Activated naive CD4-positive, alpha-beta T cell treated with anti-CD3 and anti-CD28 coated beads for 36 hours (primary cell): ENCODE measurements at regions not wholly inside any gene's neighbourhood (a gene's known extent, or its start where the extent isn't known, plus 50 kb on each side); places are given as distances from the start of the nearest gene placed in this dataset.
"Not testable (repeated sequence)": the region's sequence is repeated elsewhere in the genome, so short reads cannot be mapped to it uniquely, and the experiment has no call there.

ENCODE experiments used
- CTCF ChIA-PET: fragments of 350-600 bp; sonication (Branson Sonifier 250); formaldehyde crosslinking; loops from one replicate; lab custom pipeline; 2021; ENCODE audit warnings: antibody characterized with exemption; lab: Charles Lee
- DNase-seq: peaks from one replicate; pipeline ENCODE4 v3.0.0-alpha.2; 2020
- H3K27ac Mint-ChIP-seq: one replicate; pipeline ENCODE4 v1.8.0; 2021; ENCODE audit warnings: mild to moderate bottlenecking, mixed read lengths
- H3K27me3 Mint-ChIP-seq: one replicate; pipeline ENCODE4 v1.8.0; 2021; ENCODE audit warnings: low read depth, mixed read lengths
- H3K36me3 Mint-ChIP-seq: one replicate; pipeline ENCODE4 v1.8.0; 2021; ENCODE audit warnings: low read depth, mixed read lengths
- H3K4me1 Mint-ChIP-seq: one replicate; pipeline ENCODE4 v1.8.0; 2021; ENCODE audit warnings: low read depth, mixed read lengths
- H3K4me3 Mint-ChIP-seq: one replicate; pipeline ENCODE4 v1.8.0; 2021; ENCODE audit warnings: mild to moderate bottlenecking, moderate library complexity, mixed read lengths
- H3K9me3 Mint-ChIP-seq: one replicate; pipeline ENCODE4 v1.8.0; 2021; ENCODE audit warnings: mixed read lengths
- intact Hi-C: fragments of 100-400 bp; cut with micrococcal nuclease; formaldehyde crosslinking; loops from one replicate; pipeline ENCODE4 v1.15.1; 2023

GRCh38 chr7:135872861-135873260, 104.3 kb downstream of the MTPN start:
- H3K27ac Mint-ChIP-seq, H3K27me3 Mint-ChIP-seq, H3K4me3 Mint-ChIP-seq, H3K9me3 Mint-ChIP-seq, H3K36me3 Mint-ChIP-seq, H3K4me1 Mint-ChIP-seq, DNase-seq, CTCF ChIA-PET, intact Hi-C loops: not testable (repeated sequence)

DNA sequence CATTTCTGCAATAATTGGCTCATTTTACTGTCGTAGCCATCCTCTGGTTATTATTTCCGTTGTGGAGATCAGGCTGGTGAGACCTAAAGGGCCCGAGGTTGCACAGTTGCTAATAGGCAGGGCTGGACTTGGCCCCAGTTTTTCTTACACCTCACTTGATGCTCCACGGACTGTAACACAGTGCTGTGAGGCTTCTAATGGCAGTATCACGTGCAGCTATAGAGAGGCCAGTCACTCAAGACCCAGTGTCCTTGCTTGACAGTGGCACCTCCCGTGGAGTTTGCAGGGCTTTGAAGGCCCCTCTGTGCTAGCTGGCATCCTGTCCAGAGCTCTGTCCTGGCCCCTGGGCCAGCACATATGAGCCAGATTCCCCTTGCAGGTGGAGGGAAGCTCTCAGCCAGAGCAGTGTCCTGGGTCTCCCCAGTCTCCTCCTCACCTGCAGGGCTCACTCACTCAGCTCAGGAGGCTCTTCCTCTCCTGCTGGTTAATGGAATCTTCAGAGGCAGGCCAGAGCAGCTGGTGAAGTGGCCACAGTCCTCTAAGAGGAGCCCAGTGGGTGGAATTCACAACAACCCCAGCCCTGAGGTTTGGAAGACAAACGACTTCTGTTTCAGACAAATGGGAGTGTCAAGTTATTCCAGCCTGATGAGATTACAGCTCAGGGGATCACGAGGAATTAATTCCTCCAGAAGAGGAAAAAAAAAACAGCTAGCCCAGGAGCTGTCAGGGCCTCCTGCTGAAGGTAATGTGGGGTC, 114.2 kb upstream of the FAM180A start:
- no peak overlapping the region for H3K27ac Mint-ChIP-seq
- no peaks in the 10 kb centered on the region for H3K36me3 Mint-ChIP-seq
- CTCF ChIA-PET = interaction anchor here (0.8 kb wide), 1 partner anchor 149 kb away, joined by 3 read pairs; no protein-coding TSS in a partner anchor
- no peaks in the 10 kb centered on the region for H3K9me3 Mint-ChIP-seq
- intact Hi-C loops = no loop called here
- DNase-seq = no peak
- peaks cover 2% of the 10 kb centered on the region for H3K27me3 Mint-ChIP-seq
- no peaks in the 10 kb centered on the region for H3K4me1 Mint-ChIP-seq
- no peak overlapping the region for H3K4me3 Mint-ChIP-seq

- DNase-seq = no peak
- H3K36me3 Mint-ChIP-seq = no peaks in the 10 kb centered on the region
- CTCF ChIA-PET = no interaction called here
Measured at GRCh38 chr7:135859538-135859937, 110.9 kb upstream of the FAM180A start.

DNA sequence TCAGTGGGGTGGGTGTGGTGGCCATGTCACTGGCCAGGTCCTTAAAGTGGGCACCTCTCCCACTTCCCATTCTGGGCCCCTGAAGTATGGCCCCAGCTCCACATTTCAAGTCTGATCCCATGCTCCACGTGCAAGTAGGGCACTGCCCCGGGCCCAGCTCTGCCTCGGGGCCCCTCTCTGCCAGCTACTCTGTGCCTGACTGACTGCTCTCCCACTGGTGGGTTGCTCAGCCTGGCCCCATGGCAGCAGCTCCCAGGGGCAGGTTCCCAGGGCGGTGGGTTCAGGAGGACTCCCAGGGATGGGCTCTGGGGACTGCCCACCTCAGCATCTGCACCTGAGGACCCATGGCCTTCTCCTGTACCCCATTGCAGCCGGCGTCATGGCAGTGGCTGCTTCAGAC, 110.2 kb upstream of the FAM180A start:
- no peak overlapping the region for H3K4me3 Mint-ChIP-seq
- peaks cover 2% of the 10 kb centered on the region for H3K27me3 Mint-ChIP-seq
- no peaks in the 10 kb centered on the region for H3K4me1 Mint-ChIP-seq
- H3K27ac Mint-ChIP-seq = no peak overlapping the region
- intact Hi-C loops = no loop called here
- no peaks in the 10 kb centered on the region for H3K36me3 Mint-ChIP-seq
- CTCF ChIA-PET = no interaction called here
- H3K9me3 Mint-ChIP-seq = peaks cover 1% of the 10 kb centered on the region
- no peak for DNase-seq

More at GRCh38 chr7:135859538-135859937, 110.9 kb upstream of the FAM180A start:
- peaks cover 1% of the 10 kb centered on the region for H3K9me3 Mint-ChIP-seq
- no peak overlapping the region for H3K27ac Mint-ChIP-seq
- no peaks in the 10 kb centered on the region for H3K4me1 Mint-ChIP-seq
- intact Hi-C loops = no loop called here
- no peak overlapping the region for H3K4me3 Mint-ChIP-seq
- H3K27me3 Mint-ChIP-seq = peaks cover 2% of the 10 kb centered on the region

GRCh38 chr7:135858379-135858778, 109.8 kb upstream of the FAM180A start:
- H3K27me3 Mint-ChIP-seq = peaks cover 2% of the 10 kb centered on the region
- no peak overlapping the region for H3K27ac Mint-ChIP-seq
- no peaks in the 10 kb centered on the region for H3K36me3 Mint-ChIP-seq
- H3K4me1 Mint-ChIP-seq = no peaks in the 10 kb centered on the region
- no peak overlapping the region for H3K4me3 Mint-ChIP-seq
- H3K9me3 Mint-ChIP-seq = peaks cover 1% of the 10 kb centered on the region
- DNase-seq = no peak
- CTCF ChIA-PET = no interaction called here
- intact Hi-C loops = no loop called here

- Mint-ChIP-seq H3K4me3 (no peak overlapping the region), H3K4me1 (no peaks in the 10 kb centered on the region), H3K27me3 (peaks cover 2% of the 10 kb centered on the region), H3K9me3 (peaks cover 1% of the 10 kb centered on the region), H3K27ac (no peak overlapping the region), H3K36me3 (no peaks in the 10 kb centered on the region)
- no peak for DNase-seq
- CTCF ChIA-PET = interaction anchor here (1.2 kb wide), 1 partner anchor 56 kb away, joined by 3 read pairs; no protein-coding TSS in a partner anchor
- intact Hi-C loops = no loop called here
Measured at GRCh38 chr7:135857519-135858274, 109.1 kb upstream of the FAM180A start.

- Mint-ChIP-seq H3K9me3 (peaks cover 1% of the 10 kb centered on the region), H3K4me1 (no peaks in the 10 kb centered on the region), H3K27ac (no peak overlapping the region), H3K27me3 (peaks cover 2% of the 10 kb centered on the region), H3K36me3 (no peaks in the 10 kb centered on the region), H3K4me3 (no peak overlapping the region)
- no peak for DNase-seq
- intact Hi-C loops = no loop called here
- CTCF ChIA-PET = interaction anchor here (1.2 kb wide), 1 partner anchor 55 kb away, joined by 3 read pairs; no protein-coding TSS in a partner anchor
Measured at GRCh38 chr7:135856356-135857144, 107.9 kb upstream of the FAM180A start.

- intact Hi-C loops = no loop called here
- H3K4me3 Mint-ChIP-seq = no peak overlapping the region
- H3K36me3 Mint-ChIP-seq = no peaks in the 10 kb centered on the region
- no peak overlapping the region for H3K27ac Mint-ChIP-seq
- CTCF ChIA-PET = no interaction called here
- H3K4me1 Mint-ChIP-seq = no peaks in the 10 kb centered on the region
- DNase-seq = no peak
- peaks cover 1% of the 10 kb centered on the region for H3K9me3 Mint-ChIP-seq
- peaks cover 2% of the 10 kb centered on the region for H3K27me3 Mint-ChIP-seq
Measured at GRCh38 chr7:135855846-135856245, 107.2 kb upstream of the FAM180A start.

GRCh38 chr7:135853499-135853898, 104.9 kb upstream of the FAM180A start:
- H3K9me3 Mint-ChIP-seq = peaks cover 1% of the 10 kb centered on the region
- H3K4me3 Mint-ChIP-seq = no peak overlapping the region
- H3K27ac Mint-ChIP-seq = no peak overlapping the region
- no peaks in the 10 kb centered on the region for H3K27me3 Mint-ChIP-seq
- no peak for DNase-seq
- CTCF ChIA-PET = no interaction called here
- intact Hi-C loops = no loop called here
- H3K4me1 Mint-ChIP-seq = no peaks in the 10 kb centered on the region
- no peaks in the 10 kb centered on the region for H3K36me3 Mint-ChIP-seq

DNA sequence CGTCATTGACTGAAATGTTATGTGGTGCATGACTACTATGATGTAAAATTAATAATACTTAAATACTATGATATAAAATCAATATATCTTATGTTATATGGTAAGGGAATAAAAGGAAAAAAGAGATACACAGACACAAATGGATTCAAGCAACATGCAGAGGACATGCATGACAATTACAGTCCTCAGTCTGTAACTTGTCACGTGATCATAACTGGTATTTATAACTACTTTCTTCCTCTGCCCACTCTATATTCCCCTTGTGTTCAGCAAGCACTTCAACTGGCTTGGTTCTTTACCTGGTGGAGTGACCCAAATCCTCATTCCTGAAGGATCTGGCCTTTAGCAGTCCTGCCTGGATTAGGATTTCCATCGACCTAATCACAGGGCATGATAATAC, 104.4 kb upstream of the FAM180A start:
- CTCF ChIA-PET = no interaction called here
- H3K9me3 Mint-ChIP-seq = peaks cover 1% of the 10 kb centered on the region
- intact Hi-C loops = no loop called here
- no peak for DNase-seq
- H3K36me3 Mint-ChIP-seq = no peaks in the 10 kb centered on the region
- no peak overlapping the region for H3K27ac Mint-ChIP-seq
- no peaks in the 10 kb centered on the region for H3K4me1 Mint-ChIP-seq
- no peak overlapping the region for H3K4me3 Mint-ChIP-seq
- H3K27me3 Mint-ChIP-seq = no peaks in the 10 kb centered on the region

DNA sequence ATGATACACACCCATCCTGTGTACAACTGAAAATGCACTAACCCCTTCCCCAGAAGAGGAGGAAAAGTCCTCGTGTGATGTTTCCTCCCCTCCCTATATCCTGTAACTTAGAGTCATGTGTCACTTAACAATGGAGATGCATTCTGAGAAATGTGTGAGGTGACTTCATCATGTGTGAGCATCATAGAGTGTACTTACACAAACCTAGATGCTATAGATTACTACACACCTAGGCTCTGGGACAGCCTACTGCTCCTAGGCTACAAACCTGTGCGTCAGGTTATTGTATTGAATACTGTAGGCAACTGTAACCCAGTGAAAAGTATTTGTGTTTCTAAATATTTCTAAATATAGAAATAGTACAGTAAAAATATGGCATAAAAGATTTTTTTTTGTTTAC, 98.6 kb upstream of the FAM180A start:
- Mint-ChIP-seq H3K9me3 (no peaks in the 10 kb centered on the region), H3K4me3 (no peak overlapping the region), H3K27ac (no peak overlapping the region), H3K4me1 (no peaks in the 10 kb centered on the region), H3K27me3 (no peaks in the 10 kb centered on the region), H3K36me3 (no peaks in the 10 kb centered on the region)
- CTCF ChIA-PET = no interaction called here
- intact Hi-C loops = no loop called here
- DNase-seq = no peak

GRCh38 chr7:135846339-135846738, 97.7 kb upstream of the FAM180A start:
- Mint-ChIP-seq H3K9me3 (no peaks in the 10 kb centered on the region), H3K4me3 (no peak overlapping the region), H3K36me3 (no peaks in the 10 kb centered on the region), H3K27me3 (no peaks in the 10 kb centered on the region), H3K27ac (no peak overlapping the region), H3K4me1 (no peaks in the 10 kb centered on the region)
- CTCF ChIA-PET = no interaction called here
- DNase-seq = no peak
- intact Hi-C loops = no loop called here
